RKO (cell line): ENCODE measurements at regions not wholly inside any gene's neighbourhood (a gene's known extent, or its start where the extent isn't known, plus 50 kb on each side); places are given as distances from the start of the nearest gene placed in this dataset.
"Not testable (repeated sequence)": the region's sequence is repeated elsewhere in the genome, so short reads cannot be mapped to it uniquely, and the experiment has no call there.

Experiments used
- DNase-seq: peaks from one replicate; pipeline ENCODE4 v3.0.0-alpha.2; 2016; ENCODE audit warnings: low spot score

- not testable (repeated sequence) for DNase-seq
Measured at GRCh38 chr6:158881884-158882283, 62.7 kb upstream of the EZR start.

GRCh38 chr6:158881276-158881675 is 62.1 kb upstream of the EZR start:
- not testable (repeated sequence) for DNase-seq

GRCh38 chr6:158879180-158879579 is 60.0 kb upstream of the EZR start:
- no peak for DNase-seq

- no peak for DNase-seq
Measured at GRCh38 chr6:158877716-158878115, 58.5 kb upstream of the EZR start.

GRCh38 chr6:158876886-158877285 is 57.7 kb upstream of the EZR start:
- DNase-seq, result no peak

GRCh38 chr6:158870649-158870957 is 51.4 kb upstream of the EZR start:
- no peak for DNase-seq

GRCh38 chr6:158869826-158870648 is 50.9 kb upstream of the EZR start:
- peak; percentile 99 for DNase-seq

- peak; percentile 57 for DNase-seq
Measured at GRCh38 chr6:158868890-158869825, 50.0 kb upstream of the EZR start.
